ENCODE measurements at regions not wholly inside any gene's neighbourhood (a gene's known extent, or its start where the extent isn't known, plus 50 kb on each side); places are given as distances from the start of the nearest gene placed in this dataset.

- no peak for DNase-seq (ENCODE audit: low read depth in 2 of 2)
Observed at GRCh38 chr11:95485115-95485900, 254.3 kb upstream of the SESN3 start.

DNA sequence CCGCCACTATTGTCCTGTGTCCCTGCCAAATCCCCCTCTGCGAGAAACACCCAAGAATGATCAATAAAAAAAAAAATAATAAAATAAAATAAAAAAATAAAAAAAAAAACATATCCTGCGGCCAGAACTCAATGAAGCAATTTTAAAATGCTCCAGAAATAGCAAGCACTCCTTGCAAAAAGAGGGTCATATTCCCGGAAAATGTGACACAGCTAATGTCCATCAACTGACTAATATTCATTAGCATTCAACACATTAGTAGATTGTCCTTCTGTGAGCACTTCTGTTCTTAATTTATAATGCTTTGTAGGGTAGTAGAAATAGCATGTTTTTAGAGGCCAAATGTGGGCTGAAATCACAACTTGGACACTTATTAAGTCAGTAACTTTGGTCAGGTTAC is 252.3 kb upstream of the SESN3 start:
- no peak for DNase-seq (ENCODE audit: low read depth in 2 of 2)

- DNase-seq (ENCODE audit: low read depth in 2 of 2): no peak
Observed at GRCh38 chr11:95478003-95478402, 247.0 kb upstream of the SESN3 start.

GRCh38 chr11:95469258-95469657 is 238.3 kb upstream of the SESN3 start:
- no peak for DNase-seq (ENCODE audit: low read depth in 2 of 2)

DNA sequence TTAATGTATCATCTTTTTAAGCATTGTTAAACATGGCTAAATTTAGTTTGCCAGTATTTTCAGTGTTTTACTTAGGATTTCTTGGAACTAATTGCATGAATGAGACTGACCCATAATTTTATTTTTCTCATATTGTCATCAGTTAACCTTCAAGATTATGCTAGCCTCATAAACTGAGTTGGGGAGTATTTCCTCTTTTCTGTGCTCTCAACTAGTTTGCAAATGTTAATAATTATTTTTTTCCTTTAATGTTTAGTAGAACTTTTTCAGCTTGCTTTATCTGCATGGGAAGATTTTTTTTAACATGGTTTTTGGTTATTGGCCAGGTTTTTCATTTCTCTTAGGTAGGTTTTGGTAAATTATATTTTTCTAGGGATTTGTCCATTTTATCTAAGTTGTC is 235.4 kb upstream of the SESN3 start:
- DNase-seq (ENCODE audit: low read depth in 2 of 2): no peak

GRCh38 chr11:95465887-95466286 is 234.9 kb upstream of the SESN3 start:
- no peak for DNase-seq (ENCODE audit: low read depth in 2 of 2)

DNA sequence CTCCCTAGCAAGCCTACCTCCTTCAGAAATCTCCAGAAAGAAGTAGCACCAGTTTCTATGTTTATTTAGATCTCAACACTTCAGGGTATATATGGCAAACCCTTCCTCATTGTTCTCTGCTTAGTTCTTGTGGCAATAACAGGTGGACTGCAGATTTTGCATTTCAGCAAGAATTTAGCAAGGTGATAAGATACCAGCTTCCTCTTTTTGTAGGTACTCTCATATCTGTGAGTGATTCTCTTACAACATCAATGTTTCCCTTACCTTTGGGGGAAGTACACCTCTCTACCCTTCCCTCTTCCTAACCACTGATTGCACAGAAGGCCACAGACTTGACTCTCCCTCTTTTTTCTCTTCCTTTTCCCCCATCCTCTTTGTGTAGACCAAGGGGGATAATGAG is 230.9 kb upstream of the SESN3 start:
- no peak for DNase-seq (ENCODE audit: low read depth in 2 of 2)

GRCh38 chr11:95461348-95461747 is 230.3 kb upstream of the SESN3 start:
- no peak for DNase-seq (ENCODE audit: low read depth in 2 of 2)

GRCh38 chr11:95459291-95460042 is 228.5 kb upstream of the SESN3 start:
- no peak for DNase-seq (ENCODE audit: low read depth in 2 of 2)

DNA sequence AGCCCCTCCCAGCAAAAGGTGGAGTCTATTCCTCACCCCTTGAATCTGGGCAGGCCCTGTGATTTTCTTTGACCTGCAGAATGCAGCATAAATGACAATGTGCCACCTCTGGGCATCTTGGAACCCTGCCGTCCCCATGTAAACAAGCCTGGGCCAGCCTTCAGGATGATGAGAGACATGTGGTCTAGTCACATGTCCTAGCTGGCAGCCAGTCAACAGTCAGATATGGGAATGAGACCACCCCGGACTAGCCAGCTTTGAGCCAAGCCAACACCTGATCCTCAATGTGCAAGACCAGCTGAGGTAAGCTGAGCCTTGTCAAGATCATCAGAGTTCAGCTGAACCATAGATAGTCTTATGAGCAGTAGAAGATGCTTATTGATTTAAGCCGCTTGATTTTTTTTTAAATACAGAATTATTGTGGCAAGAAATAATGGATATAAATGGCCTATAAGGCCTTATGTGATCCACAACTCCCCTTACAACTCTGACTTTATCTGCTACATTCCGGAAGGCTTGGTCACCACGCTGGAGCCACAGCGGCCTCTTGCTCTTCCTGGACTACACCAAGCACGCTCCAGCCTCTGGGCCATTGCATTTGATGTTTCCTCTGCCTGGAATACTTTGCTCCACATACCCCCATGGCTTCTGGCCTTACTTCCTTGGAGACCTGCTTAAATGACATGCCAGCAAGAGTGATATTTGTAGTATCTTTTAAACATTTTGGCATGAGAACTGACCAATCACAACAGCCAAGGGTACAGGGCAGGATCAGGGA is 225.9 kb upstream of the SESN3 start:
- no peak for DNase-seq (ENCODE audit: low read depth in 2 of 2)

- DNase-seq (ENCODE audit: low read depth in 2 of 2): no peak
Observed at GRCh38 chr11:95455228-95455970, 224.4 kb upstream of the SESN3 start.

DNA sequence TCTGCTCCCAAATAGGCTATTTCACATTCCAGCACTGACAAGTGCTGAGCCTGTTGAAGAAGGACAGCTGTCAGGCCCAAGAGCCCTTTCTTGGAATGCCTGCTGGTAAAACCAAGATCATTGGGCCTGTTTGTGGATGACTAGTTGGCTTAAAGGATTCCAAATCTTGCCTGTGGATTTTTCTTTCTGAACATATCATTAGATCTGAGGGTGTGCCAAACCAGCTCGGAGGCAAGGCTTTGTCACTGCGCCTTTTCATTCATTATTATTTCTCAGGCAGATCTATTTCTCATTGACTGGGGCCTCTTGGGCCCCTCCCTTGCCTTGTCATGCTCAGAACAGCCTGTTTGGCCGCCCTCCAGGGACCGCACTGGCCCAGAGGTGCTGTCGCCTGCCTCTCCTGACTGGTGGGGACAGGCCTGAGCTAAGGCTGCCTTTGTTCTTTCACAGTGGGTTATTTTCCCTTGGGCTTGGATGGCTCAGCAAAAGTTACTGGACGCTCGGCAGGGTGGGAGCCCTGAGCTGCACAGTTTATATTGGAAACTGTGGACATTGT is 222.7 kb upstream of the SESN3 start:
- DNase-seq (ENCODE audit: low read depth in 2 of 2): no peak

- DNase-seq (ENCODE audit: low read depth in 2 of 2): no peak
Observed at GRCh38 chr11:95451682-95452081, 220.7 kb upstream of the SESN3 start.

GRCh38 chr11:95451261-95451660 is 220.3 kb upstream of the SESN3 start:
- DNase-seq (ENCODE audit: low read depth in 2 of 2): no peak

GRCh38 chr11:95450547-95451123 is 219.6 kb upstream of the SESN3 start:
- DNase-seq (ENCODE audit: low read depth in 2 of 2): no peak

DNA sequence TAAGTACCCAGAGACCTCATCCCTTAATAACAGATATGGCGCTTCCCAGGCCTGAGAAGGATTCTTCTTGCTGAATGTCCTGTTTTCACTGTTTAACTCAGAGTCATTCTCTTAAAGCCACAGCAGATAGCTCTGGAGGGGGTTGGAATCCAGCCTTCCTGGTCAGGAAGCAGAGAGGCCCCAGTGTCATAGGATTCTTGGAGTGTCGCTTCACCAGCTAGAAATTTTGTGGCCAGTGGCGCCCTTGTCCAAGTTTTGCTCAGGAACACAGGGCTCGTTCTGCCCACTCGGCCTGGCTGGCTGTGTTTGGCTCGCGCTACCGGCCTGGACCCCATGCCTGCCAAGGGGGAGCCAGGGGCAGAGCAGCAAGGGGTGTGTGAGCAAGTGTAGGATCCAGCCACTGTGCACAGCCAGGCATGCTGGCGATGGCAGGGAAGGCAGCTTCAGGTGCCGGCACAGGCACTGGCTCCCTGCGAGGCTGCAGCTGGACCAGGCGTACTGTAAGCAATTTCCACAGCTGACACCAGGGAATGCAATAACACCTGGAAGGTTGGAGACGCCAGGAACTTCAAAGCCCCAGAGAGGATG is 214.8 kb upstream of the SESN3 start:
- no peak for DNase-seq (ENCODE audit: low read depth in 2 of 2)

DNA sequence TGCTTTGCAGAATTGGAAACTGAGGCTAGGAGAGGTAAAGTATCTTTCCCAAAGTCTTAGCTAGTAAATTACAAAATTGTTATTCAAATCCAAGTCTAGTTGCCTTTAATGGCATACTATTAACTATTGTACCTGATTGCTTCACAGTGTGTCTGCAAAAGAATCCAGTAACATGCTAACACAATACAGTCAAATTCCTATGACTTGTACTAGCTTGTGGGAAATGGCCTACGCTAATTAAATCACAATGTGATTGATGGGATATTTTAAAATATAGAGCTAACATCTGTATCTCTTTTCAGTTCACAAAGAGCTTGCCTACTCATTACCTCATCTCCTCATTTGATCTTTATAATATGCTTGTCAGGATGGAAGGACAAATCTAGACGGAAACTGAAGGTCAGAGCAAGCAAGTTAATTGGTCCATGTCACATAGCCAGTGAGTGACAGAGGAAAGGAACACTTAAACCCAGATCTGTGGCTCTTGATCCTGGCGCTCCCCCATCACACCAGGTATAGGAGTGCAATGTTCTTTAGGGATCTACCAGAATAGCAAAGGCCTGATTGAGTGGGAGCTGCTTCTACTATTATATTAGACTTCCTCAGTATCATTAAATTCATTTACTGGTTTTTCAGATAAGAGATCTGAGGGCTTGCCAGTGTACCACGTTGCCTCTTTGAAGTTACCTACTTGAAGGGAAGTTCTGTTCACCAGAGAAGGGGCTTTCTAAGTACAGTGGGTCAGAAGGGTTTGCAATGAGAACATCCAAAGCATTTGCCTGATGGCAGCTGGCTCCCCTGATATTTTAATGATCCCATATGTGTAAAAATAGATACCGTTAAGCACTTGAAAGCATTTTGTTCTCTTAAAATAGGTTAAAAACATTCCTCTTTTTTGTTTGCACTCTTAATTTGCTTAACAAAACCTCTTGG is 213.6 kb upstream of the SESN3 start:
- DNase-seq (ENCODE audit: low read depth in 2 of 2): no peak

- no peak for DNase-seq (ENCODE audit: low read depth in 2 of 2)
Observed at GRCh38 chr11:95443386-95443785, 212.4 kb upstream of the SESN3 start.

DNA sequence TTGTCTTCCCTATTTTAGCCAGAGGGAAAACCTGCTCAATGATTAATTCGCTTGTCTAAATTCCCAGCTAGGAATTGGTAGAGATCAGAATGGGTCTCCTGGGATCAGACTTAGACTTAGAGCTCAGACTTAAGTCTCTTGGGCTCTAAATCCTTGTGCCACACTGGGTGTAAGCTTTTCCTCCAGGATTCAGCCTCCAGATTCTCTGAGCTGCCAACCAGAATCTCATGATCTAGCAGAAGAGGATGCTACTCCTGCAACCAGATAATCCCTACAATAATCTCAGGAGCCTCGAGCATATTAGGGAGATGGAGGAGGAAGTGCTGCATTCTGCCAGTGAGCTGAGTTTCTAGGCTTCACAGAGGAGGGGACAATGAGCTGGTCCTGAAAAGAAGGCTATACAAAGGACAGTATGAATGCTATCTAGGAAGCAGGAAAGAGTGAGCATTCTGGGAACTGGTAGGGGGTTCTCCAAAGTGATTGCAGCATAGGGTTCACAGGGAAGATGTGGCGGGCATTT is 211.6 kb upstream of the SESN3 start:
- DNase-seq (ENCODE audit: low read depth in 2 of 2): no peak

Data from stimulated activated CD4-positive, alpha-beta T cell treated with anti-CD3 and anti-CD28 coated beads, Interleukin-1b, Interleukin-23, amount 100 ng/mL, for 1 hour (primary cell).